Skeletal muscle satellite cell (primary cell): ENCODE measurements at regions not wholly inside any gene's neighbourhood (a gene's known extent, or its start where the extent isn't known, plus 50 kb on each side); places are given as distances from the start of the nearest gene placed in this dataset.
"Not testable (repeated sequence)": the region's sequence is repeated elsewhere in the genome, so short reads cannot be mapped to it uniquely, and the experiment has no call there.

Experiments
- H3K27me3 ChIP-seq: 2 replicates; pipeline ENCODE4 v1.7.0; 2013; ENCODE audit warnings: low read length; ENCODE audit not compliant: control insufficient read depth, insufficient read depth
- H3K36me3 ChIP-seq: 2 replicates; pipeline ENCODE4 v1.7.0; 2013; ENCODE audit warnings: mild to moderate bottlenecking, control low read depth, low read length; ENCODE audit not compliant: insufficient read depth
- H3K4me1 ChIP-seq: 2 replicates; pipeline ENCODE4 v1.7.0; 2013; ENCODE audit warnings: low read length; ENCODE audit not compliant: control insufficient read depth, insufficient read depth
- H3K4me2 ChIP-seq: 2 replicates; pipeline ENCODE4 v1.7.0; 2013; ENCODE audit warnings: mild to moderate bottlenecking, low read length
- H3K4me3 ChIP-seq: 2 replicates; pipeline ENCODE4 v1.7.0; 2013; ENCODE audit warnings: low read length
- H3K9ac ChIP-seq: 2 replicates; pipeline ENCODE4 v1.7.0; 2013; ENCODE audit warnings: mild to moderate bottlenecking, low read depth, low read length, moderate library complexity
- H3K9me3 ChIP-seq: replicated peaks from 2 replicates; pipeline ENCODE4 v1.7.0; 2013; ENCODE audit warnings: mild to moderate bottlenecking, control low read depth, low read length

- H3K4me1 ChIP-seq, H3K27me3 ChIP-seq, H3K4me3 ChIP-seq, H3K4me2 ChIP-seq, H3K9me3 ChIP-seq, H3K36me3 ChIP-seq, H3K9ac ChIP-seq: not testable (repeated sequence)
Measured at GRCh38 chr1:146326863-146327262, 98.0 kb upstream of the NOTCH2NLA start.

GRCh38 chr1:146324463-146324862 is 95.6 kb upstream of the NOTCH2NLA start:
- H3K9ac ChIP-seq, H3K4me3 ChIP-seq, H3K27me3 ChIP-seq: not testable (repeated sequence)

GRCh38 chr1:146323302-146323701 is 94.5 kb upstream of the NOTCH2NLA start:
- not testable (repeated sequence) for H3K27me3 ChIP-seq, H3K4me3 ChIP-seq, H3K9me3 ChIP-seq, H3K36me3 ChIP-seq, H3K4me2 ChIP-seq, H3K4me1 ChIP-seq, H3K9ac ChIP-seq

More at GRCh38 chr1:146324463-146324862, 95.6 kb upstream of the NOTCH2NLA start:
- not testable (repeated sequence) for H3K4me2 ChIP-seq, H3K4me1 ChIP-seq, H3K36me3 ChIP-seq, H3K9me3 ChIP-seq

- not testable (repeated sequence) for H3K4me2 ChIP-seq, H3K27me3 ChIP-seq, H3K4me3 ChIP-seq, H3K9me3 ChIP-seq, H3K9ac ChIP-seq, H3K4me1 ChIP-seq, H3K36me3 ChIP-seq
Measured at GRCh38 chr1:146322893-146323292, 94.1 kb upstream of the NOTCH2NLA start.

GRCh38 chr1:146318715-146319114 is 89.9 kb upstream of the NOTCH2NLA start:
- not testable (repeated sequence) for H3K4me3 ChIP-seq, H3K36me3 ChIP-seq, H3K27me3 ChIP-seq, H3K9me3 ChIP-seq, H3K9ac ChIP-seq, H3K4me2 ChIP-seq, H3K4me1 ChIP-seq

GRCh38 chr1:146317785-146318184 is 89.0 kb upstream of the NOTCH2NLA start:
- not testable (repeated sequence) for H3K9me3 ChIP-seq, H3K36me3 ChIP-seq, H3K4me1 ChIP-seq, H3K9ac ChIP-seq, H3K4me3 ChIP-seq, H3K27me3 ChIP-seq, H3K4me2 ChIP-seq

- not testable (repeated sequence) for H3K4me3 ChIP-seq, H3K27me3 ChIP-seq, H3K9ac ChIP-seq, H3K4me2 ChIP-seq, H3K36me3 ChIP-seq, H3K9me3 ChIP-seq, H3K4me1 ChIP-seq
Measured at GRCh38 chr1:146314449-146315246, 85.8 kb upstream of the NOTCH2NLA start.

GRCh38 chr1:146310579-146310978 is 81.8 kb upstream of the NOTCH2NLA start:
- H3K4me3 ChIP-seq, H3K4me1 ChIP-seq, H3K9me3 ChIP-seq, H3K27me3 ChIP-seq, H3K4me2 ChIP-seq, H3K36me3 ChIP-seq, H3K9ac ChIP-seq: not testable (repeated sequence)

GRCh38 chr1:146309427-146309826 is 80.6 kb upstream of the NOTCH2NLA start:
- H3K4me1 ChIP-seq, H3K4me2 ChIP-seq, H3K4me3 ChIP-seq, H3K27me3 ChIP-seq, H3K9me3 ChIP-seq, H3K36me3 ChIP-seq, H3K9ac ChIP-seq: not testable (repeated sequence)

- H3K4me3 ChIP-seq, H3K4me1 ChIP-seq, H3K9ac ChIP-seq, H3K4me2 ChIP-seq, H3K9me3 ChIP-seq, H3K36me3 ChIP-seq, H3K27me3 ChIP-seq: not testable (repeated sequence)
Measured at GRCh38 chr1:146308892-146309291, 80.1 kb upstream of the NOTCH2NLA start.

GRCh38 chr1:146308152-146308551 is 79.3 kb upstream of the NOTCH2NLA start:
- not testable (repeated sequence) for H3K27me3 ChIP-seq, H3K9me3 ChIP-seq, H3K4me3 ChIP-seq, H3K4me1 ChIP-seq, H3K4me2 ChIP-seq, H3K36me3 ChIP-seq
- peak overlapping the region; percentile 52 for H3K9ac ChIP-seq

- H3K9me3 ChIP-seq, H3K36me3 ChIP-seq, H3K4me1 ChIP-seq, H3K4me2 ChIP-seq, H3K9ac ChIP-seq, H3K27me3 ChIP-seq, H3K4me3 ChIP-seq: not testable (repeated sequence)
Measured at GRCh38 chr1:146307632-146308031, 78.8 kb upstream of the NOTCH2NLA start.
